A673 (cell line): ENCODE measurements at regions not wholly inside any gene's neighbourhood (a gene's known extent, or its start where the extent isn't known, plus 50 kb on each side); places are given as distances from the start of the nearest gene placed in this dataset.

ENCODE experiments used
- BruUV-seq: library from RNA; stranded (reverse); fragments of 400-500 nt; replicated peaks from 2 replicates; lab custom pipeline; 2021; lab: Mats Ljungman, UMichigan
- CTCF ChIA-PET: fragments of 300-600 bp; sonication (Branson Sonifier 250); formaldehyde crosslinking; loops from one replicate; lab custom pipeline; 2022; ENCODE audit warnings: antibody characterized with exemption; lab: Charles Lee
- POLR2A ChIA-PET: fragments of 300-600 bp; sonication (Branson Sonifier 250); formaldehyde crosslinking; loops from one replicate; lab custom pipeline; 2022; ENCODE audit warnings: antibody characterized with exemption; ENCODE audit not compliant: low non-redundant PET; lab: Charles Lee
- DNase-seq: peaks from one replicate; pipeline ENCODE4 v3.0.0-alpha.2; 2015; ENCODE audit warnings: low spot score
- H3K27ac ChIP-seq: fragments of 200-600 bp; sonication (generic); 2 replicates; pipeline ENCODE4 v1.5.1; 2016; ENCODE audit warnings: mixed run types, low read depth, mild to moderate bottlenecking, mixed read lengths, antibody characterized with exemption, low read length; ENCODE audit not compliant: poor library complexity, severe bottlenecking
- H3K27me3 ChIP-seq: fragments of 200-600 bp; sonication (generic); replicated peaks from 2 replicates; pipeline ENCODE4 v1.6.1; 2017; ENCODE audit warnings: mixed run types, low read depth, mild to moderate bottlenecking, mixed read lengths, antibody characterized with exemption, low read length; ENCODE audit not compliant: insufficient read depth, poor library complexity
- H3K36me3 ChIP-seq: fragments of 200-600 bp; sonication (generic); 2 replicates; pipeline ENCODE4 v1.6.1; 2016; ENCODE audit warnings: mixed run types, mild to moderate bottlenecking, mixed read lengths, antibody characterized with exemption, low read length; ENCODE audit not compliant: insufficient read depth, poor library complexity, severe bottlenecking
- H3K4me1 ChIP-seq: fragments of 200-600 bp; sonication (generic); 2 replicates; pipeline ENCODE4 v1.6.1; 2017; ENCODE audit warnings: mixed run types, mild to moderate bottlenecking, mixed read lengths, antibody characterized with exemption, low read length; ENCODE audit not compliant: insufficient read depth, poor library complexity, severe bottlenecking
- H3K4me3 ChIP-seq: fragments of 200-600 bp; sonication (generic); 2 replicates; pipeline ENCODE4 v1.5.1; 2016; ENCODE audit warnings: low read depth, mixed run types, mild to moderate bottlenecking, mixed read lengths, low read length; ENCODE audit not compliant: poor library complexity, severe bottlenecking
- H3K9me3 ChIP-seq: fragments of 200-600 bp; sonication (generic); 2 replicates; pipeline ENCODE4 v1.6.1; 2016; ENCODE audit warnings: mixed run types, low read depth, mild to moderate bottlenecking, mixed read lengths, antibody characterized with exemption, low read length; ENCODE audit not compliant: poor library complexity, severe bottlenecking
- CTCF ChIP-seq: fragments of 300-800, 200-600 bp; sonication (generic); conservative IDR thresholded peaks from 2 replicates; pipeline ENCODE4 v1.5.1; 2017; ENCODE audit warnings: low read depth, mild to moderate bottlenecking, antibody characterized with exemption, low read length, moderate library complexity, mixed read lengths
- EZH2 ChIP-seq: fragments of 200-600 bp; sonication (generic); IDR thresholded peaks from 2 replicates; pipeline ENCODE4 v1.6.1; 2017; ENCODE audit warnings: borderline replicate concordance, low read depth, mild to moderate bottlenecking, mixed read lengths, antibody characterized with exemption, low read length; ENCODE audit not compliant: poor library complexity, severe bottlenecking
- intact Hi-C: fragments of 100-400 bp; cut with micrococcal nuclease; formaldehyde crosslinking; loops from one replicate; pipeline ENCODE4 v1.10.0; 2022; ENCODE audit not compliant: unreplicated experiment

- TF ChIP-seq EZH2 (no peak), CTCF (no peak)
- BruUV-seq, result no TSS peak
- Histone ChIP-seq H3K4me3 (no peak overlapping the region), H3K9me3 (no peaks in the 10 kb centered on the region), H3K27ac (no peak overlapping the region), H3K4me1 (no peaks in the 10 kb centered on the region), H3K36me3 (no peaks in the 10 kb centered on the region), H3K27me3 (no peaks in the 10 kb centered on the region)
- DNase-seq, result no peak
- ChIA-PET POLR2A (no interaction called here), CTCF (no interaction called here)
- intact Hi-C loops, result no loop called here
Observed at GRCh38 chr10:31582365-31583052, 263.5 kb downstream of the ZEB1 start.

GRCh38 chr10:31581741-31582323 lies 262.8 kb downstream of the ZEB1 start:
- H3K9me3 ChIP-seq, result no peaks in the 10 kb centered on the region
- no peaks in the 10 kb centered on the region for H3K36me3 ChIP-seq
- H3K27me3 ChIP-seq, result no peaks in the 10 kb centered on the region
- TF ChIP-seq EZH2 (no peak), CTCF (no peak)
- DNase-seq, result no peak
- H3K4me1 ChIP-seq, result no peaks in the 10 kb centered on the region
- no TSS peak for BruUV-seq
- H3K4me3 ChIP-seq, result no peak overlapping the region
- POLR2A ChIA-PET, result no interaction called here
- no peak overlapping the region for H3K27ac ChIP-seq
- intact Hi-C loops, result no loop called here
- CTCF ChIA-PET, result no interaction called here

GRCh38 chr10:31580646-31581045 lies 261.6 kb downstream of the ZEB1 start:
- Histone ChIP-seq H3K27ac (no peak overlapping the region), H3K36me3 (no peaks in the 10 kb centered on the region), H3K27me3 (no peaks in the 10 kb centered on the region), H3K9me3 (no peaks in the 10 kb centered on the region), H3K4me1 (no peaks in the 10 kb centered on the region), H3K4me3 (no peak overlapping the region)
- intact Hi-C loops, result no loop called here
- ChIA-PET CTCF (no interaction called here), POLR2A (no interaction called here)
- no peak for DNase-seq
- BruUV-seq, result no TSS peak
- TF ChIP-seq CTCF (no peak), EZH2 (no peak)
